OCI-LY3 (cell line): ENCODE measurements at regions not wholly inside any gene's neighbourhood (a gene's known extent, or its start where the extent isn't known, plus 50 kb on each side); places are given as distances from the start of the nearest gene placed in this dataset.

ENCODE experiments used
- H2AFZ ChIP-seq: fragments of 200-600, 300-600 bp; shearing (Covaris generic); 2 replicates; pipeline ENCODE4 v1.6.0; 2014; ENCODE audit warnings: antibody characterized with exemption, low read depth, low read length
- H3K27ac ChIP-seq: fragments of 200-600, 300-600 bp; sonication (generic); 2 replicates; pipeline ENCODE4 v1.5.1; 2014; ENCODE audit warnings: mild to moderate bottlenecking, low read length, moderate library complexity, mixed read lengths
- H3K27me3 ChIP-seq: fragments of 200-600, 300-600 bp; sonication (generic); 2 replicates; pipeline ENCODE4 v1.6.1; 2014; ENCODE audit warnings: low read depth, low read length, mixed read lengths
- H3K36me3 ChIP-seq: fragments of 200-600, 300-600 bp; sonication (generic); replicated peaks from 2 replicates; pipeline ENCODE3; 2014; ENCODE audit warnings: low read depth, low read length, mixed read lengths
- H3K4me1 ChIP-seq: fragments of 300-600, 200-600 bp; sonication (generic); 2 replicates; pipeline ENCODE4 v1.6.1; 2014; ENCODE audit warnings: low read length, mixed read lengths
- H3K4me2 ChIP-seq: fragments of 200-600, 300-600 bp; sonication (generic); 2 replicates; pipeline ENCODE4 v1.6.1; 2014; ENCODE audit warnings: low read length, mixed read lengths
- H3K4me3 ChIP-seq: fragments of 300-600, 200-600 bp; sonication (generic); 2 replicates; pipeline ENCODE4 v1.5.1; 2014; ENCODE audit warnings: antibody characterized with exemption, mild to moderate bottlenecking, low read length, moderate library complexity
- H3K79me2 ChIP-seq: fragments of 300-600, 200-600 bp; shearing (Covaris generic); 2 replicates; pipeline ENCODE4 v1.6.1; 2014; ENCODE audit warnings: mild to moderate bottlenecking, low read length, mixed read lengths
- H3K9ac ChIP-seq: fragments of 300-600, 200-600 bp; shearing (Covaris generic); 2 replicates; pipeline ENCODE4 v1.6.0; 2014; ENCODE audit warnings: mild to moderate bottlenecking, low read length, moderate library complexity
- H3K9me3 ChIP-seq: fragments of 200-600, 300-600 bp; shearing (Covaris generic); 2 replicates; pipeline ENCODE4 v1.6.1; 2014; ENCODE audit warnings: low read length, mixed read lengths; ENCODE audit not compliant: insufficient read depth
- H4K20me1 ChIP-seq: fragments of 200-600, 300-600 bp; sonication (generic); 2 replicates; pipeline ENCODE4 v1.6.1; 2016; ENCODE audit warnings: low read length, mixed read lengths; ENCODE audit not compliant: insufficient read depth
- EZH2phosphoT487 ChIP-seq: fragments of 200-600 bp; shearing (Covaris generic); IDR thresholded peaks from 2 replicates; pipeline ENCODE4 v1.6.1; 2018; ENCODE audit warnings: antibody characterized with exemption, mixed run types, low read depth
- TF ChIP-seq, protein P1 (sequence below): fragments of 200-600, 300-600 bp; sonication (generic); IDR thresholded peaks from 2 replicates; pipeline ENCODE4 v1.5.1; 2014; ENCODE audit warnings: antibody characterized with exemption, low read length, low read depth

GRCh38 chr11:8801121-8801520, 109.9 kb upstream of the AKIP1 start:
- Histone ChIP-seq H3K4me3 (no peak overlapping the region), H3K9ac (no peak overlapping the region), H4K20me1 (no peaks in the 10 kb centered on the region), H2AFZ (no peak overlapping the region), H3K79me2 (no peaks in the 10 kb centered on the region), H3K4me1 (no peaks in the 10 kb centered on the region), H3K27ac (no peak overlapping the region), H3K4me2 (no peak overlapping the region), H3K36me3 (no peaks in the 10 kb centered on the region), H3K27me3 (no peaks in the 10 kb centered on the region), H3K9me3 (no peaks in the 10 kb centered on the region)
- no peak for TF ChIP-seq EZH2phosphoT487
- TF ChIP-seq, protein P1, sequence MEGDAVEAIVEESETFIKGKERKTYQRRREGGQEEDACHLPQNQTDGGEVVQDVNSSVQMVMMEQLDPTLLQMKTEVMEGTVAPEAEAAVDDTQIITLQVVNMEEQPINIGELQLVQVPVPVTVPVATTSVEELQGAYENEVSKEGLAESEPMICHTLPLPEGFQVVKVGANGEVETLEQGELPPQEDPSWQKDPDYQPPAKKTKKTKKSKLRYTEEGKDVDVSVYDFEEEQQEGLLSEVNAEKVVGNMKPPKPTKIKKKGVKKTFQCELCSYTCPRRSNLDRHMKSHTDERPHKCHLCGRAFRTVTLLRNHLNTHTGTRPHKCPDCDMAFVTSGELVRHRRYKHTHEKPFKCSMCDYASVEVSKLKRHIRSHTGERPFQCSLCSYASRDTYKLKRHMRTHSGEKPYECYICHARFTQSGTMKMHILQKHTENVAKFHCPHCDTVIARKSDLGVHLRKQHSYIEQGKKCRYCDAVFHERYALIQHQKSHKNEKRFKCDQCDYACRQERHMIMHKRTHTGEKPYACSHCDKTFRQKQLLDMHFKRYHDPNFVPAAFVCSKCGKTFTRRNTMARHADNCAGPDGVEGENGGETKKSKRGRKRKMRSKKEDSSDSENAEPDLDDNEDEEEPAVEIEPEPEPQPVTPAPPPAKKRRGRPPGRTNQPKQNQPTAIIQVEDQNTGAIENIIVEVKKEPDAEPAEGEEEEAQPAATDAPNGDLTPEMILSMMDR, result no peak

DNA sequence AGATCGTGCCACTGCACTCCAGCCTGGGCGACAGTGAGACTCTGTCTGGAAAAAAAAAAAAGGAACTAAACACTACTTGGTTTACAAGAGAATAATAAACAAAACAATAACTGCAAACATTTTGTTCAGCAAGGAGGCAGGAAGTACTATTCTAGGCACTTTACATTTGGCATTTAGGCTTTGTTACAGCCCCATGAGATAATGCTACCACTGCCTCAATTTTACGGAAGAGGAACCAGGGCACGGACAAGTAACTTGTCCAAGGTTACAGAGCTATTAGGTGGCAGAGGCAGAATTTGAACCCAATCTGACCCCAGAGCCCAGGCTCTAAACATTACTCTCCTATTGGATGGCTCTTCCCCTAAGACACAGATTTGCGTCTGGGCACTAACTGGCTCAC, 108.7 kb upstream of the AKIP1 start:
- H3K9ac ChIP-seq, result no peak overlapping the region
- H3K4me2 ChIP-seq, result no peak overlapping the region
- H3K79me2 ChIP-seq, result no peaks in the 10 kb centered on the region
- TF ChIP-seq, protein P1, result no peak
- no peak for TF ChIP-seq EZH2phosphoT487
- no peak overlapping the region for H3K4me3 ChIP-seq
- H4K20me1 ChIP-seq, result no peaks in the 10 kb centered on the region
- no peak overlapping the region for H2AFZ ChIP-seq
- no peaks in the 10 kb centered on the region for H3K9me3 ChIP-seq
- no peaks in the 10 kb centered on the region for H3K36me3 ChIP-seq
- H3K27me3 ChIP-seq, result no peaks in the 10 kb centered on the region
- no peak overlapping the region for H3K27ac ChIP-seq
- H3K4me1 ChIP-seq, result no peaks in the 10 kb centered on the region

GRCh38 chr11:8803973-8804372, 107.0 kb upstream of the AKIP1 start:
- Histone ChIP-seq H3K9ac (no peak overlapping the region), H3K27ac (no peak overlapping the region), H3K9me3 (no peaks in the 10 kb centered on the region), H4K20me1 (no peaks in the 10 kb centered on the region), H3K4me1 (no peaks in the 10 kb centered on the region), H3K4me2 (no peak overlapping the region), H2AFZ (no peak overlapping the region), H3K36me3 (no peaks in the 10 kb centered on the region), H3K27me3 (no peaks in the 10 kb centered on the region), H3K79me2 (no peaks in the 10 kb centered on the region), H3K4me3 (no peak overlapping the region)
- no peak for TF ChIP-seq EZH2phosphoT487
- TF ChIP-seq, protein P1, result no peak

- H3K9me3 ChIP-seq, result no peaks in the 10 kb centered on the region
- no peak for TF ChIP-seq EZH2phosphoT487
- TF ChIP-seq, protein P1, result no peak
- H2AFZ ChIP-seq, result no peak overlapping the region
- no peak overlapping the region for H3K9ac ChIP-seq
- H3K36me3 ChIP-seq, result no peaks in the 10 kb centered on the region
- H3K4me2 ChIP-seq, result no peak overlapping the region
- no peaks in the 10 kb centered on the region for H4K20me1 ChIP-seq
- H3K4me1 ChIP-seq, result no peaks in the 10 kb centered on the region
- H3K79me2 ChIP-seq, result no peaks in the 10 kb centered on the region
- H3K27ac ChIP-seq, result no peak overlapping the region
- H3K4me3 ChIP-seq, result no peak overlapping the region
- no peaks in the 10 kb centered on the region for H3K27me3 ChIP-seq
Measured at GRCh38 chr11:8805296-8805695, 105.7 kb upstream of the AKIP1 start.
